Activated CD4-positive, alpha-beta T cell treated with anti-CD3 and anti-CD28 coated beads, Interleukin-2, amount 10 ng/mL, durations not matched to agents 24 days and 14 days (primary cell): ENCODE measurements at regions not wholly inside any gene's neighbourhood (a gene's known extent, or its start where the extent isn't known, plus 50 kb on each side); places are given as distances from the start of the nearest gene placed in this dataset.
A peak's percentile ranks its signal among the peaks of the same experiment; 100 is the strongest.

Experiments used
- DNase-seq: peaks from one replicate; pipeline ENCODE4 v3.0.0; 2022
- H3K27ac Mint-ChIP-seq: one replicate; pipeline ENCODE4 v1.8.0; 2022; ENCODE audit warnings: mild to moderate bottlenecking, mixed read lengths
- H3K27me3 Mint-ChIP-seq: one replicate; pipeline ENCODE4 v1.8.0; 2022; ENCODE audit warnings: mixed read lengths
- H3K36me3 Mint-ChIP-seq: one replicate; pipeline ENCODE4 v1.8.0; 2022; ENCODE audit warnings: low read depth, mild to moderate bottlenecking, mixed read lengths
- H3K4me1 Mint-ChIP-seq: one replicate; pipeline ENCODE4 v1.8.0; 2021; ENCODE audit warnings: mixed read lengths
- H3K4me3 Mint-ChIP-seq: one replicate; pipeline ENCODE4 v1.8.0; 2022; ENCODE audit warnings: mild to moderate bottlenecking, moderate library complexity, mixed read lengths
- H3K9me3 Mint-ChIP-seq: one replicate; pipeline ENCODE4 v1.8.0; 2021; ENCODE audit warnings: mixed read lengths
- intact Hi-C: fragments of 100-400 bp; cut with micrococcal nuclease; formaldehyde crosslinking; loops from one replicate; pipeline ENCODE4 v1.15.1; 2023

GRCh38 chr1:218701131-218701530 lies 356.0 kb downstream of the TGFB2 start:
- Mint-ChIP-seq H3K9me3 (no peaks in the 10 kb centered on the region), H3K4me3 (no peak overlapping the region), H3K36me3 (no peaks in the 10 kb centered on the region), H3K27me3 (no peaks in the 10 kb centered on the region), H3K27ac (no peak overlapping the region), H3K4me1 (no peaks in the 10 kb centered on the region)
- intact Hi-C loops: no loop called here
- DNase-seq: no peak

- H3K4me3 Mint-ChIP-seq: no peak overlapping the region
- DNase-seq: no peak
- intact Hi-C loops: no loop called here
Observed at GRCh38 chr1:218702775-218703174, 357.6 kb downstream of the TGFB2 start.

DNA sequence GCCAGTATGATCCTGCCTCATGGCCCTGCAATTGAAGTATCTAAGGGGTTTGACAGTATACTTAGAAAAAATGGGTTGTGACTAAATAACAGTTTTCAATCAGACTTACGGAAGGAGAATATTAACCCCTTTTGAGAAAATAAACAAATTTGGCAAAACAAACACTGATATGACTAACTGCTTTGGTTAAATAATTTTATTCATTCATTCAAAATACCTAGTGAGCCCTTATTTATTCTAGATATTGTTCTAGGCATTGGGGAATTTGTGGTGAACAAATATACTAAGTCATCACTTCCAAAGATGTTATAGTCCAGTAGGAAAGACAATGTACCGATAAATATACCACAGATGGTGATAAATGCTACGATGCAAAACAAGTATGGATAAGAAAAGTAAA lies 358.7 kb downstream of the TGFB2 start:
- no peak overlapping the region for H3K27ac Mint-ChIP-seq
- H3K27me3 Mint-ChIP-seq: no peaks in the 10 kb centered on the region
- H3K4me1 Mint-ChIP-seq: no peaks in the 10 kb centered on the region
- intact Hi-C loops: no loop called here
- no peak overlapping the region for H3K4me3 Mint-ChIP-seq
- no peaks in the 10 kb centered on the region for H3K9me3 Mint-ChIP-seq
- no peak for DNase-seq
- no peaks in the 10 kb centered on the region for H3K36me3 Mint-ChIP-seq

More at GRCh38 chr1:218702775-218703174, 357.6 kb downstream of the TGFB2 start:
- H3K27me3 Mint-ChIP-seq: no peaks in the 10 kb centered on the region
- no peak overlapping the region for H3K27ac Mint-ChIP-seq
- no peaks in the 10 kb centered on the region for H3K4me1 Mint-ChIP-seq
- no peaks in the 10 kb centered on the region for H3K9me3 Mint-ChIP-seq
- no peaks in the 10 kb centered on the region for H3K36me3 Mint-ChIP-seq

GRCh38 chr1:218705391-218705790 lies 360.3 kb downstream of the TGFB2 start:
- H3K9me3 Mint-ChIP-seq: no peaks in the 10 kb centered on the region
- H3K27ac Mint-ChIP-seq: no peak overlapping the region
- no peak for DNase-seq
- H3K36me3 Mint-ChIP-seq: no peaks in the 10 kb centered on the region
- no peaks in the 10 kb centered on the region for H3K4me1 Mint-ChIP-seq
- no peaks in the 10 kb centered on the region for H3K27me3 Mint-ChIP-seq
- intact Hi-C loops: no loop called here
- H3K4me3 Mint-ChIP-seq: no peak overlapping the region

DNA sequence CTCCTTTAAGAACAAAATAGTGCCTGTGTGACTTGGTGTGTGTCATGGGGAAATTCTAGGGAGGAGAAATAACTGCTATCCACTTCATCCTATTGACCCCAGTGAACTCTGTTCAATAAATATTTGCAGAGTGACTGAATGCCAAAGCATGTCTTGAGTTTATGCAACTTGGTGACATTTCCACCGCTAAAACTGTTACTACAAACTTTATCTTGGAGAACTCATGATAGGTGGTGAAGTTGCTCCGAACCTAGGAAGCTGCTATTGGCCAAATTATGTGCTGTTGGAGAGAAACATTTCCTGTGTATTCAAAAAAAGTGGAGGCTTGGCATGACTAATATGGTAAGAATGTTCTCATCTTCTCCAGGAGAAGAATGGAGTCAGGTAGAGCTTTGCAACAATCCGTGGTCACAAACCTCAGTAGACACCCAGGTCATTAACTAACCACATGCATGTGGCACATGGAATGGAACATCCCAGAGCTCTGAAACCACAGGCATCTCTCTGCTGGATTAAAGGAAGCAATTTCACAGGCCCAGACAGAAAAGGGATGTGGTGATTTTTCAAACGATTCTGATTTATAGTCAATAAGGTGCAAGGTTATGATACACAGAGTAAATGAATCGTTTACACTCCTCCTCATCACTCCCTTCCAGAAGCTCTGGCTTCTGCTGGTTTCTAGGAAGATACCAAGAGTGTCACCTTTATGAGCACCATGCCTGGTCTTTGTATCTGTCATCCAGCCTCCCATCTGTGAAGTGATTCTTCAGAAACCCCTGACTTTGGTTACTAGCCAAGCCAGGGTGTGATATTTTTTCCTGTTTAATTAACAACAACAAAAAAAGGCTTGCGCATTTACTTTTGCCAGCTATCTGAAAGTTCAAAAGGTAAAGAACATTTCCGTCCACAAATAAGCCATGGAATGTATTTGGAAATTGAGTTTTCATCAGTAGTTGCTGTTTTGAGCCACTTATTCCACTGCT lies 361.1 kb downstream of the TGFB2 start:
- no peaks in the 10 kb centered on the region for H3K27me3 Mint-ChIP-seq
- H3K4me1 Mint-ChIP-seq: no peaks in the 10 kb centered on the region
- no peaks in the 10 kb centered on the region for H3K9me3 Mint-ChIP-seq
- H3K27ac Mint-ChIP-seq: no peak overlapping the region
- intact Hi-C loops: no loop called here
- no peak for DNase-seq
- H3K36me3 Mint-ChIP-seq: no peaks in the 10 kb centered on the region
- no peak overlapping the region for H3K4me3 Mint-ChIP-seq

DNA sequence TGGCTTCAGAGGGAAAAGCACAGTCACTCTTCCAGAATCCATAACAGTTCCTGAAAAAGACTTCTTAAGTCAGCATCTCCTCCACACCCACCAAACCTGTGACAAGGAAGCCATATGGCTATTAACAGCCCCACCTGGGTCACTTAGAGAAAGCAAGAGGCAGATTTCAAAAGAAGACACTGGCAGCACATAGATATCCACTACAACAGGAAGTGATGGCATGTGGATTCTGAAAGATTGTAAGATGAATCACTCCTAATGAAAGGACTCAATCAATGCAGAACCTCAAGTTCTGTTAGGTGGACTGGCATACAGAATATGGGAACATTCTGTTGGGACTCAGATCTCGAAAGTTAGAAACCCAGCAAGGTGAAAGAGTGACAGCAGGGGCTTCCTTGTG lies 365.9 kb downstream of the TGFB2 start:
- no peaks in the 10 kb centered on the region for H3K36me3 Mint-ChIP-seq
- no peak for DNase-seq
- no peaks in the 10 kb centered on the region for H3K27me3 Mint-ChIP-seq
- intact Hi-C loops: no loop called here
- H3K4me1 Mint-ChIP-seq: no peaks in the 10 kb centered on the region
- H3K4me3 Mint-ChIP-seq: no peak overlapping the region
- no peaks in the 10 kb centered on the region for H3K9me3 Mint-ChIP-seq
- H3K27ac Mint-ChIP-seq: no peak overlapping the region

- Mint-ChIP-seq H3K4me3 (no peak overlapping the region), H3K27ac (no peak overlapping the region), H3K36me3 (no peaks in the 10 kb centered on the region), H3K4me1 (no peaks in the 10 kb centered on the region), H3K27me3 (no peaks in the 10 kb centered on the region), H3K9me3 (no peaks in the 10 kb centered on the region)
- no peak for DNase-seq
- intact Hi-C loops: no loop called here
Observed at GRCh38 chr1:218711884-218712674, 366.9 kb downstream of the TGFB2 start.

DNA sequence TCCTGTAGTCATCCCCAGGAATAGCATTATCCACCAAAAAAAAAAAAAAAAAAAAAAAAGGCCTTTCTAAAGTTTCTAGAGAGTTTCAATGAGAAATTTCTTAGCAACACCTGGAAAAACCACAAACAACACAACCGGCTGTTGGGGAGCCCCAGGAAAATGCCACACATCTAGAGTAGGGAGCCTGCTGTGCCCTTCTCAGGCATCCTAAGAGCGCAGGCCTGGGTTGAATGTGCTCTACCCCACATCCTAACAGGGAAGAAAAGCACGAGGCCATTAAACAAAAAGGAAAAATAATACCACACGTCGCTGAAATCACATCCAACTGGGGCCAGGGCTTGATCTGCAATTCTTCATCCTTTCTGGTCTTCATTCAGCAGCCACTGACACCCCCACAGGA lies 367.5 kb downstream of the TGFB2 start:
- intact Hi-C loops: no loop called here
- Mint-ChIP-seq H3K9me3 (no peaks in the 10 kb centered on the region), H3K4me3 (no peak overlapping the region), H3K4me1 (no peaks in the 10 kb centered on the region), H3K27ac (no peak overlapping the region), H3K27me3 (no peaks in the 10 kb centered on the region), H3K36me3 (no peaks in the 10 kb centered on the region)
- DNase-seq: no peak

GRCh38 chr1:218715961-218716669 lies 371.0 kb downstream of the TGFB2 start:
- Mint-ChIP-seq H3K9me3 (no peaks in the 10 kb centered on the region), H3K4me3 (no peak overlapping the region), H3K27ac (no peak overlapping the region), H3K4me1 (no peaks in the 10 kb centered on the region), H3K27me3 (no peaks in the 10 kb centered on the region), H3K36me3 (no peaks in the 10 kb centered on the region)
- intact Hi-C loops: no loop called here
- no peak for DNase-seq

DNA sequence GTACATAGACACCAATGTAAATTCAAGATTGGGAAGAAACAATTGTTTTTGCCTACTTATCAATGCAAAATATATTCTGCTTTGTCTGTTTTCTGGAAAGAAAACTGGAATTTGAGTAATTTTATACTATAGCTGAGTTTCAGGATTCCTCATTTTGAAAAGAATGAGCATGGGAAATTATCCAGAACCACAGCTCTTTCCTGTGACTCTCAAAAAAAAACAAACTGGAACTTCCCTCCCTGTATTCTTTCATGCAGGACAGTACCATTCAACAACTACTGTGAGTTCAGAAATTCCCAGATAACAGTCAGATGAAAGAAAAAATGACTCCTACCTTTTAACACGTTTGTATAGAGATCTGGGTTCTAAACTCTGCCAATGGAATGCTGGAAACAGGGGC lies 372.4 kb downstream of the TGFB2 start:
- Mint-ChIP-seq H3K9me3 (no peaks in the 10 kb centered on the region), H3K27me3 (no peaks in the 10 kb centered on the region), H3K4me1 (no peaks in the 10 kb centered on the region), H3K4me3 (no peak overlapping the region), H3K36me3 (no peaks in the 10 kb centered on the region), H3K27ac (no peak overlapping the region)
- no peak for DNase-seq
- intact Hi-C loops: no loop called here

GRCh38 chr1:218718206-218718605 lies 373.1 kb downstream of the TGFB2 start:
- intact Hi-C loops: no loop called here
- Mint-ChIP-seq H3K4me1 (no peaks in the 10 kb centered on the region), H3K4me3 (no peak overlapping the region), H3K27ac (no peak overlapping the region), H3K9me3 (no peaks in the 10 kb centered on the region), H3K36me3 (no peaks in the 10 kb centered on the region), H3K27me3 (no peaks in the 10 kb centered on the region)
- DNase-seq: no peak

DNA sequence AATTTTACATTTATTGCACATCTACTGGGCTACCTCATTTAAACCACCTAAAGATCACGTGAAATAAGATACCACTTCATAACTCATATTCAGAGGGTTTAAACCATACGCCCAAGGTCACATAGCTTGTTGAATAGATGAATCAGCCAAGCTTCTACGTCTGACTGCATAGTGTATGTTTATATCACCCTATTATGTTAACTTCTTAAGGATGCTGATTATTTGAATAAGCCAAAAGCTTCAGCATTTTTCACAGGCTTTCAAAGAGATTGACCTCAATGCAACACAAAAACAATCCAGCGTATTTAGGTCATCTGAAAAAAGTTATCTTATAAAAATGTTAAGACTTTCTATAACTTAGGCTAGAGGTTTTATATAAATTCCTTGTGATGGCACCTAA lies 373.8 kb downstream of the TGFB2 start:
- DNase-seq: no peak
- no peaks in the 10 kb centered on the region for H3K36me3 Mint-ChIP-seq
- H3K9me3 Mint-ChIP-seq: no peaks in the 10 kb centered on the region
- H3K4me1 Mint-ChIP-seq: no peaks in the 10 kb centered on the region
- H3K4me3 Mint-ChIP-seq: no peak overlapping the region
- intact Hi-C loops: no loop called here
- no peaks in the 10 kb centered on the region for H3K27me3 Mint-ChIP-seq
- no peak overlapping the region for H3K27ac Mint-ChIP-seq

GRCh38 chr1:218728898-218729565 lies 383.9 kb downstream of the TGFB2 start:
- intact Hi-C loops: no loop called here
- no peak overlapping the region for H3K4me3 Mint-ChIP-seq
- no peaks in the 10 kb centered on the region for H3K36me3 Mint-ChIP-seq
- H3K27me3 Mint-ChIP-seq: no peaks in the 10 kb centered on the region
- no peak overlapping the region for H3K27ac Mint-ChIP-seq
- H3K9me3 Mint-ChIP-seq: no peaks in the 10 kb centered on the region
- no peaks in the 10 kb centered on the region for H3K4me1 Mint-ChIP-seq
- DNase-seq: peak; percentile 27
